ENCODE measurements at regions not wholly inside any gene's neighbourhood (a gene's known extent, or its start where the extent isn't known, plus 50 kb on each side); places are given as distances from the start of the nearest gene placed in this dataset.

DNA sequence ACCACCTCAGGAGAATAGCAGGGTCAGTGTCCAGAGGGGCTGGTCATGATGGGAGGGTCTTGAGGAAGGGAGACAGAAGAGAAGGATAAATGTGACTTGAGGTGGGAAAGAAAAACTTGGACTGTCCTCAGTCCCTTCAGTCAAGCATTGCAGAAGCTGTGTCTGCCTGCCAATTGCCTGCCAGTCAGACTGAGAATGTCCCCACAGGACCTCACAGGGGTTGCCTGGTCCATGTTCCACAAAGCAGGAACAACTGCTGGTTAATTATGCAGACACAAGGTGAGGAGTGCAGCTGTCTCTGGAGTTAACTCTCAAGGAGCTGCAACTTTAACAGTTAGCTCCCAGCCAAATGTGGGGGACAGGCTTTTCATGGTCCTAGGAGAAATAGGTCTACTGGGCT lies 75.7 kb downstream of the TRIM43 start:
- TF ChIP-seq, protein P1, sequence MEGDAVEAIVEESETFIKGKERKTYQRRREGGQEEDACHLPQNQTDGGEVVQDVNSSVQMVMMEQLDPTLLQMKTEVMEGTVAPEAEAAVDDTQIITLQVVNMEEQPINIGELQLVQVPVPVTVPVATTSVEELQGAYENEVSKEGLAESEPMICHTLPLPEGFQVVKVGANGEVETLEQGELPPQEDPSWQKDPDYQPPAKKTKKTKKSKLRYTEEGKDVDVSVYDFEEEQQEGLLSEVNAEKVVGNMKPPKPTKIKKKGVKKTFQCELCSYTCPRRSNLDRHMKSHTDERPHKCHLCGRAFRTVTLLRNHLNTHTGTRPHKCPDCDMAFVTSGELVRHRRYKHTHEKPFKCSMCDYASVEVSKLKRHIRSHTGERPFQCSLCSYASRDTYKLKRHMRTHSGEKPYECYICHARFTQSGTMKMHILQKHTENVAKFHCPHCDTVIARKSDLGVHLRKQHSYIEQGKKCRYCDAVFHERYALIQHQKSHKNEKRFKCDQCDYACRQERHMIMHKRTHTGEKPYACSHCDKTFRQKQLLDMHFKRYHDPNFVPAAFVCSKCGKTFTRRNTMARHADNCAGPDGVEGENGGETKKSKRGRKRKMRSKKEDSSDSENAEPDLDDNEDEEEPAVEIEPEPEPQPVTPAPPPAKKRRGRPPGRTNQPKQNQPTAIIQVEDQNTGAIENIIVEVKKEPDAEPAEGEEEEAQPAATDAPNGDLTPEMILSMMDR (conservative IDR thresholded peaks at IDR 0.05; ENCODE audit: low read length), result no peak
- TF ChIP-seq EZH2phosphoT487 (IDR thresholded peaks at IDR 0.05; ENCODE audit: borderline replicate concordance, low read depth, low read length), result no peak

Measured in OCI-LY7 (cell line).